Activated naive CD8-positive, alpha-beta T cell treated with anti-CD3 and anti-CD28 coated beads, Interleukin-2, amount 50 U/mL, for 24 hours (primary cell): ENCODE measurements at regions not wholly inside any gene's neighbourhood (a gene's known extent, or its start where the extent isn't known, plus 50 kb on each side); places are given as distances from the start of the nearest gene placed in this dataset.
"Not testable (repeated sequence)": the region's sequence is repeated elsewhere in the genome, so short reads cannot be mapped to it uniquely, and the experiment has no call there.

Source experiments
- ATAC-seq: fragments of 150-1000 bp; cut with Tn5 transposase; one replicate; pipeline ENCODE4 v1.10.0; 2021
- DNase-seq: peaks from one replicate; pipeline ENCODE4 v3.0.0; 2021
- H3K27ac Mint-ChIP-seq: one replicate; pipeline ENCODE4 v1.8.0; 2021; ENCODE audit warnings: mild to moderate bottlenecking, mixed read lengths
- H3K27me3 Mint-ChIP-seq: one replicate; pipeline ENCODE4 v1.8.0; 2021; ENCODE audit warnings: mixed read lengths
- H3K36me3 Mint-ChIP-seq: one replicate; pipeline ENCODE4 v1.8.0; 2021; ENCODE audit warnings: low read depth, mixed read lengths
- H3K4me1 Mint-ChIP-seq: one replicate; pipeline ENCODE4 v1.8.0; 2021; ENCODE audit warnings: mixed read lengths
- H3K4me3 Mint-ChIP-seq: one replicate; pipeline ENCODE4 v1.8.0; 2021; ENCODE audit warnings: mild to moderate bottlenecking, moderate library complexity, mixed read lengths
- H3K9me3 Mint-ChIP-seq: one replicate; pipeline ENCODE4 v1.8.0; 2021; ENCODE audit warnings: mixed read lengths

GRCh38 chr12:46659824-46660223, 166.0 kb downstream of the SLC38A4 start:
- no peaks in the 10 kb centered on the region for H3K9me3 Mint-ChIP-seq
- no peak for DNase-seq
- peak overlapping the region; percentile 25 for H3K27ac Mint-ChIP-seq
- peaks cover 31% of the 10 kb centered on the region for H3K4me1 Mint-ChIP-seq
- H3K27me3 Mint-ChIP-seq: no peaks in the 10 kb centered on the region
- no peak overlapping the region for H3K4me3 Mint-ChIP-seq
- no peaks in the 10 kb centered on the region for H3K36me3 Mint-ChIP-seq
- ATAC-seq: peak; percentile 33

- Mint-ChIP-seq H3K27ac (peak overlapping the region; percentile 25), H3K36me3 (no peaks in the 10 kb centered on the region), H3K9me3 (no peaks in the 10 kb centered on the region), H3K4me1 (peaks cover 27% of the 10 kb centered on the region), H3K27me3 (no peaks in the 10 kb centered on the region), H3K4me3 (no peak overlapping the region)
- ATAC-seq (no peak), DNase-seq (no peak)
These were observed 166.7 kb downstream of the SLC38A4 start for GRCh38 chr12:46659032-46659650.

GRCh38 chr12:46657453-46658411, 168.1 kb downstream of the SLC38A4 start:
- DNase-seq: no peak
- Mint-ChIP-seq H3K4me1 (peaks cover 27% of the 10 kb centered on the region), H3K36me3 (no peaks in the 10 kb centered on the region), H3K27ac (no peak overlapping the region), H3K27me3 (no peaks in the 10 kb centered on the region), H3K9me3 (no peaks in the 10 kb centered on the region), H3K4me3 (no peak overlapping the region)
- no peak for ATAC-seq

- not testable (repeated sequence) for H3K4me3 Mint-ChIP-seq, H3K27ac Mint-ChIP-seq, ATAC-seq, H3K9me3 Mint-ChIP-seq, H3K27me3 Mint-ChIP-seq, DNase-seq, H3K36me3 Mint-ChIP-seq
- peaks cover 20% of the 10 kb centered on the region for H3K4me1 Mint-ChIP-seq
These were observed 169.8 kb downstream of the SLC38A4 start for GRCh38 chr12:46655984-46656383.

- Mint-ChIP-seq H3K4me1 (no peaks in the 10 kb centered on the region), H3K27ac (no peak overlapping the region), H3K4me3 (no peak overlapping the region), H3K36me3 (no peaks in the 10 kb centered on the region), H3K9me3 (peaks cover 4% of the 10 kb centered on the region), H3K27me3 (no peaks in the 10 kb centered on the region)
- DNase-seq: no peak
- no peak for ATAC-seq
These were observed 172.5 kb downstream of the SLC38A4 start for GRCh38 chr12:46653311-46653710.

- Mint-ChIP-seq H3K36me3 (no peaks in the 10 kb centered on the region), H3K9me3 (peaks cover 4% of the 10 kb centered on the region), H3K4me1 (no peaks in the 10 kb centered on the region), H3K4me3 (no peak overlapping the region), H3K27ac (no peak overlapping the region), H3K27me3 (no peaks in the 10 kb centered on the region)
- ATAC-seq (no peak), DNase-seq (no peak)
These were observed 173.1 kb downstream of the SLC38A4 start for GRCh38 chr12:46652692-46653091.

GRCh38 chr12:46650688-46651087, 175.1 kb downstream of the SLC38A4 start:
- DNase-seq (no peak), ATAC-seq (no peak)
- Mint-ChIP-seq H3K27me3 (no peaks in the 10 kb centered on the region), H3K9me3 (peaks cover 4% of the 10 kb centered on the region), H3K4me3 (no peak overlapping the region), H3K36me3 (no peaks in the 10 kb centered on the region), H3K27ac (no peak overlapping the region), H3K4me1 (no peaks in the 10 kb centered on the region)

GRCh38 chr12:46649433-46649832, 176.4 kb downstream of the SLC38A4 start:
- no peaks in the 10 kb centered on the region for H3K4me1 Mint-ChIP-seq
- ATAC-seq (no peak), DNase-seq (no peak)
- H3K9me3 Mint-ChIP-seq: peaks cover 4% of the 10 kb centered on the region
- no peak overlapping the region for H3K4me3 Mint-ChIP-seq
- H3K36me3 Mint-ChIP-seq: no peaks in the 10 kb centered on the region
- no peaks in the 10 kb centered on the region for H3K27me3 Mint-ChIP-seq
- no peak overlapping the region for H3K27ac Mint-ChIP-seq

- peaks cover 21% of the 10 kb centered on the region for H3K9me3 Mint-ChIP-seq
- H3K36me3 Mint-ChIP-seq: no peaks in the 10 kb centered on the region
- no peak overlapping the region for H3K4me3 Mint-ChIP-seq
- DNase-seq: no peak
- no peaks in the 10 kb centered on the region for H3K27me3 Mint-ChIP-seq
- no peaks in the 10 kb centered on the region for H3K4me1 Mint-ChIP-seq
- no peak for ATAC-seq
- no peak overlapping the region for H3K27ac Mint-ChIP-seq
These were observed 178.8 kb downstream of the SLC38A4 start for GRCh38 chr12:46647034-46647433.

GRCh38 chr12:46641649-46642048, 184.1 kb downstream of the SLC38A4 start:
- DNase-seq, H3K4me3 Mint-ChIP-seq, H3K27me3 Mint-ChIP-seq, ATAC-seq, H3K27ac Mint-ChIP-seq, H3K4me1 Mint-ChIP-seq: not testable (repeated sequence)
- Mint-ChIP-seq H3K36me3 (peaks cover 17% of the 10 kb centered on the region), H3K9me3 (peaks cover 46% of the 10 kb centered on the region)

GRCh38 chr12:46635818-46636217, 190.0 kb downstream of the SLC38A4 start:
- H3K4me1 Mint-ChIP-seq: no peaks in the 10 kb centered on the region
- peaks cover 25% of the 10 kb centered on the region for H3K36me3 Mint-ChIP-seq
- H3K4me3 Mint-ChIP-seq: no peak overlapping the region
- no peak for DNase-seq
- no peaks in the 10 kb centered on the region for H3K27me3 Mint-ChIP-seq
- no peak overlapping the region for H3K27ac Mint-ChIP-seq
- peaks cover 45% of the 10 kb centered on the region for H3K9me3 Mint-ChIP-seq
- no peak for ATAC-seq

GRCh38 chr12:46629331-46630229, 196.2 kb downstream of the SLC38A4 start:
- H3K9me3 Mint-ChIP-seq: peaks cover 9% of the 10 kb centered on the region
- no peaks in the 10 kb centered on the region for H3K36me3 Mint-ChIP-seq
- no peak overlapping the region for H3K4me3 Mint-ChIP-seq
- no peaks in the 10 kb centered on the region for H3K27me3 Mint-ChIP-seq
- no peaks in the 10 kb centered on the region for H3K4me1 Mint-ChIP-seq
- peak overlapping the region; percentile 20 for H3K27ac Mint-ChIP-seq
- ATAC-seq: no peak
- no peak for DNase-seq

GRCh38 chr12:46628176-46628575, 197.6 kb downstream of the SLC38A4 start:
- no peak overlapping the region for H3K27ac Mint-ChIP-seq
- no peak overlapping the region for H3K4me3 Mint-ChIP-seq
- no peaks in the 10 kb centered on the region for H3K27me3 Mint-ChIP-seq
- no peaks in the 10 kb centered on the region for H3K36me3 Mint-ChIP-seq
- ATAC-seq (no peak), DNase-seq (no peak)
- no peaks in the 10 kb centered on the region for H3K9me3 Mint-ChIP-seq
- peaks cover 2% of the 10 kb centered on the region for H3K4me1 Mint-ChIP-seq

GRCh38 chr12:46627686-46628085, 198.1 kb downstream of the SLC38A4 start:
- Mint-ChIP-seq H3K27ac (no peak overlapping the region), H3K9me3 (no peaks in the 10 kb centered on the region)
- ATAC-seq: no peak

More at GRCh38 chr12:46627686-46628085, 198.1 kb downstream of the SLC38A4 start:
- Mint-ChIP-seq H3K27me3 (no peaks in the 10 kb centered on the region), H3K36me3 (no peaks in the 10 kb centered on the region), H3K4me3 (no peak overlapping the region), H3K4me1 (peaks cover 2% of the 10 kb centered on the region)
- DNase-seq: no peak
